HG03025 (cell line): ENCODE measurements at regions not wholly inside any gene's neighbourhood (a gene's known extent, or its start where the extent isn't known, plus 50 kb on each side); places are given as distances from the start of the nearest gene placed in this dataset.
"Not testable (repeated sequence)": the region's sequence is repeated elsewhere in the genome, so short reads cannot be mapped to it uniquely, and the experiment has no call there.

Experiments
- ATAC-seq: cut with Tn5 transposase; IDR thresholded peaks from one replicate; pipeline ENCODE4 v1.9.1; 2021; ENCODE audit warnings: mild to moderate bottlenecking, moderate library complexity; ENCODE audit not compliant: unreplicated experiment, low FRiP score

- peak; percentile 79 for ATAC-seq
Observed at GRCh38 chr3:103134023-103134724, 699.4 kb downstream of the ZPLD1 start.

- no peak for ATAC-seq
Observed at GRCh38 chr3:103136621-103137020, 701.8 kb downstream of the ZPLD1 start.

- ATAC-seq, result no peak
Observed at GRCh38 chr3:103137830-103138229, 703.0 kb downstream of the ZPLD1 start.

GRCh38 chr3:103158183-103158582, 723.4 kb downstream of the ZPLD1 start:
- no peak for ATAC-seq

GRCh38 chr3:103166890-103167289, 732.1 kb downstream of the ZPLD1 start:
- no peak for ATAC-seq

- no peak for ATAC-seq
Observed at GRCh38 chr3:103167850-103168249, 733.0 kb downstream of the ZPLD1 start.

GRCh38 chr3:103169289-103169688, 734.5 kb downstream of the ZPLD1 start:
- no peak for ATAC-seq

GRCh38 chr3:103170651-103171050, 735.8 kb downstream of the ZPLD1 start:
- no peak for ATAC-seq

GRCh38 chr3:103173940-103174339, 739.1 kb downstream of the ZPLD1 start:
- no peak for ATAC-seq

GRCh38 chr3:103181160-103181559, 746.3 kb downstream of the ZPLD1 start:
- no peak for ATAC-seq

GRCh38 chr3:103184772-103185171, 750.0 kb downstream of the ZPLD1 start:
- no peak for ATAC-seq

GRCh38 chr3:103189941-103190340, 755.1 kb downstream of the ZPLD1 start:
- ATAC-seq, result no peak

- ATAC-seq, result no peak
Observed at GRCh38 chr3:103195216-103195615, 760.4 kb downstream of the ZPLD1 start.

GRCh38 chr3:103203441-103203840, 768.6 kb downstream of the ZPLD1 start:
- ATAC-seq, result no peak

GRCh38 chr3:103210583-103210982, 775.8 kb downstream of the ZPLD1 start:
- no peak for ATAC-seq

GRCh38 chr3:103218146-103218545, 783.3 kb downstream of the ZPLD1 start:
- ATAC-seq, result peak; percentile 99

GRCh38 chr3:103218793-103219192, 784.0 kb downstream of the ZPLD1 start:
- peak; percentile 18 for ATAC-seq

GRCh38 chr3:103227651-103228050, 792.8 kb downstream of the ZPLD1 start:
- ATAC-seq, result no peak

GRCh38 chr3:103247459-103247858, 812.6 kb downstream of the ZPLD1 start:
- ATAC-seq, result no peak

- not testable (repeated sequence) for ATAC-seq
Observed at GRCh38 chr3:103254827-103255226, 820.0 kb downstream of the ZPLD1 start.

GRCh38 chr3:103269287-103269686, 834.5 kb downstream of the ZPLD1 start:
- no peak for ATAC-seq

GRCh38 chr3:103271575-103271974, 836.8 kb downstream of the ZPLD1 start:
- no peak for ATAC-seq
